Adrenal gland (tissue), 5 donors: ENCODE measurements at regions not wholly inside any gene's neighbourhood (a gene's known extent, or its start where the extent isn't known, plus 50 kb on each side); places are given as distances from the start of the nearest gene placed in this dataset.

Experiments
- POLR2A ChIP-seq, 2 donors: fragments of 450-650 bp; IDR thresholded peaks; one replicate each; pipeline ENCODE4 v1.6.1; 2017; ENCODE audit warnings: antibody characterized with exemption in 2 of 2, mild to moderate bottlenecking in 2 of 2, moderate library complexity in 1 of 2
- TF ChIP-seq, protein P1 (sequence below), 6 experiments: fragments of 450-650 bp in 4 of 6; fragments of 200-600 bp in 2 of 6; sonication (generic) in 1 of 6; IDR thresholded peaks; 1 replicate in 5 of 6; 2 replicates in 1 of 6; pipeline versions ENCODE4 v1.5.1 to v1.8.0; 2016 to 2021; ENCODE audit warnings: antibody characterized with exemption in 6 of 6, mild to moderate bottlenecking in 2 of 6, moderate library complexity in 1 of 6
- donor health status: DM: no; HTN: no; CAD: no.

DNA sequence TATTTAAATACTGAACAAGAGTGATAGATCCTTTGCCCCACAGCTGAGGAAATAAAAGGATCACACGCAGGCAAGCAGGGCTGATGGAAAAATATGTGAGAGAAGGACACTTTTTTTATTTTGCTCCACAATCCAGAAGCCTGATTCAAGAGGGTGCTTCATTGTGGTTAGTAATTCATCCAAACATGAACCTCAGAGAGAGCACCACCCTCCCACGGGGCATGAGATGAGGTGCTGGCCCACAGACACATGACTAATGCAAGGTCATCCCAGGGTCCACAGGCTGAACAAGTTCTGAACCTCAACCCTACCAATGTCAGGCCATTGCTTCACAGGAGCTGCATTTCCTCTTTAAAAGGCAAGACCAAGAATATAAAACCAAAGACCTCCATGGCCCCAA is 239.6 kb downstream of the MREG start:
- TF ChIP-seq, protein P1, sequence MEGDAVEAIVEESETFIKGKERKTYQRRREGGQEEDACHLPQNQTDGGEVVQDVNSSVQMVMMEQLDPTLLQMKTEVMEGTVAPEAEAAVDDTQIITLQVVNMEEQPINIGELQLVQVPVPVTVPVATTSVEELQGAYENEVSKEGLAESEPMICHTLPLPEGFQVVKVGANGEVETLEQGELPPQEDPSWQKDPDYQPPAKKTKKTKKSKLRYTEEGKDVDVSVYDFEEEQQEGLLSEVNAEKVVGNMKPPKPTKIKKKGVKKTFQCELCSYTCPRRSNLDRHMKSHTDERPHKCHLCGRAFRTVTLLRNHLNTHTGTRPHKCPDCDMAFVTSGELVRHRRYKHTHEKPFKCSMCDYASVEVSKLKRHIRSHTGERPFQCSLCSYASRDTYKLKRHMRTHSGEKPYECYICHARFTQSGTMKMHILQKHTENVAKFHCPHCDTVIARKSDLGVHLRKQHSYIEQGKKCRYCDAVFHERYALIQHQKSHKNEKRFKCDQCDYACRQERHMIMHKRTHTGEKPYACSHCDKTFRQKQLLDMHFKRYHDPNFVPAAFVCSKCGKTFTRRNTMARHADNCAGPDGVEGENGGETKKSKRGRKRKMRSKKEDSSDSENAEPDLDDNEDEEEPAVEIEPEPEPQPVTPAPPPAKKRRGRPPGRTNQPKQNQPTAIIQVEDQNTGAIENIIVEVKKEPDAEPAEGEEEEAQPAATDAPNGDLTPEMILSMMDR (IDR thresholded peaks at IDR 0.05) = no peak
- TF ChIP-seq POLR2A (IDR thresholded peaks at IDR 0.05) = no peak
